ENCODE measurements at regions not wholly inside any gene's neighbourhood (a gene's known extent, or its start where the extent isn't known, plus 50 kb on each side); places are given as distances from the start of the nearest gene placed in this dataset.

- dilution Hi-C loops (cut with HindIII; ENCODE audit: low sequenced_read_pairs, unreplicated experiment) (no loop called here), intact Hi-C loops (cut with micrococcal nuclease) (no loop called here), in situ Hi-C loops (cut with MboI; ENCODE audit: low sequenced_read_pairs) (no loop called here)
- Histone ChIP-seq H3K4ac (ENCODE audit: low read depth, low read length) (no peak overlapping the region), H3K14ac (replicated peaks; ENCODE audit: low read depth, low read length) (no peak overlapping the region), H3K9ac (ENCODE audit: low read depth, low read length) (no peak overlapping the region), H2AFZ (replicated peaks; ENCODE audit: low read length, poor library complexity) (no peak overlapping the region), H4K91ac (ENCODE audit: insufficient read depth, low read depth, low read length) (no peak overlapping the region), H3K36me3 (ENCODE audit: control insufficient read depth, insufficient read depth, low read length) (no peaks in the 10 kb centered on the region), H3K56ac (ENCODE audit: extremely low read depth, insufficient read depth, low read length) (no peak overlapping the region), H3K4me2 (ENCODE audit: low read depth, low read length) (no peak overlapping the region), H3K27ac (ENCODE audit: insufficient read depth, low read length) (no peak overlapping the region), H4K5ac (ENCODE audit: low read depth, low read length) (no peak overlapping the region), H3K23ac (ENCODE audit: low read depth, low read length) (no peak overlapping the region), H3K18ac (ENCODE audit: low read depth, low read length) (no peak overlapping the region), H4K8ac (ENCODE audit: low read depth in 2 of 2, low read length in 2 of 2) (no peak overlapping the region), H3K4me1 (ENCODE audit: control insufficient read depth, insufficient read depth, low read length) (no peaks in the 10 kb centered on the region), H2AK5ac (ENCODE audit: low read depth, low read length) (no peak overlapping the region), H3K79me1 (ENCODE audit: low read depth in 1 of 2, low read length in 2 of 2) (no peaks in the 10 kb centered on the region), H3K9me1 (ENCODE audit: insufficient read depth, low read length) (no peaks in the 10 kb centered on the region), H3K27me3 (ENCODE audit: control insufficient read depth, insufficient read depth, low read length) (no peaks in the 10 kb centered on the region), H3K9me3 (ENCODE audit: control insufficient read depth, insufficient read depth, low read length) (peaks cover 14% of the 10 kb centered on the region), H3K4me3 (ENCODE audit: insufficient read depth, low read depth, low read length) (no peak overlapping the region), H2BK20ac (ENCODE audit: low read depth, low read length) (no peak overlapping the region), H4K20me1 (ENCODE audit: insufficient read depth, low read length) (no peaks in the 10 kb centered on the region), H2BK5ac (ENCODE audit: low read depth, low read length, poor library complexity, severe bottlenecking) (no peak overlapping the region), H2BK120ac (ENCODE audit: low read depth, low read length) (no peak overlapping the region), H2BK15ac (ENCODE audit: low read depth, low read length) (no peak overlapping the region), H2AK9ac (replicated peaks; ENCODE audit: low read depth, low read length, poor library complexity) (no peak overlapping the region)
- DNase-seq: no peak
- POLR2A ChIA-PET (ENCODE audit: unreplicated experiment): no interaction called here
- TF ChIP-seq MAFK (IDR thresholded peaks at IDR 0.05; ENCODE audit: low read depth, low read length): no peak
- no peak for TF ChIP-seq CEBPB (IDR thresholded peaks at IDR 0.05; ENCODE audit: low read depth, low read length)
- TF ChIP-seq RFX5 (IDR thresholded peaks at IDR 0.05; ENCODE audit: low read depth, low read length): no peak
- no peak for TF ChIP-seq RCOR1 (IDR thresholded peaks at IDR 0.05; ENCODE audit: insufficient replicate concordance, low read length)
- TF ChIP-seq, protein P1, sequence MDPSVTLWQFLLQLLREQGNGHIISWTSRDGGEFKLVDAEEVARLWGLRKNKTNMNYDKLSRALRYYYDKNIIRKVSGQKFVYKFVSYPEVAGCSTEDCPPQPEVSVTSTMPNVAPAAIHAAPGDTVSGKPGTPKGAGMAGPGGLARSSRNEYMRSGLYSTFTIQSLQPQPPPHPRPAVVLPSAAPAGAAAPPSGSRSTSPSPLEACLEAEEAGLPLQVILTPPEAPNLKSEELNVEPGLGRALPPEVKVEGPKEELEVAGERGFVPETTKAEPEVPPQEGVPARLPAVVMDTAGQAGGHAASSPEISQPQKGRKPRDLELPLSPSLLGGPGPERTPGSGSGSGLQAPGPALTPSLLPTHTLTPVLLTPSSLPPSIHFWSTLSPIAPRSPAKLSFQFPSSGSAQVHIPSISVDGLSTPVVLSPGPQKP (IDR thresholded peaks at IDR 0.05; ENCODE audit: borderline replicate concordance, low read depth, low read length): no peak
- TF ChIP-seq USF2 (IDR thresholded peaks at IDR 0.05; ENCODE audit: low read depth, low read length): no peak
- no peak for TF ChIP-seq RAD21 (IDR thresholded peaks at IDR 0.05; ENCODE audit: low read length)
- no peak for TF ChIP-seq CHD1 (IDR thresholded peaks at IDR 0.05; ENCODE audit: low read depth, low read length)
- TF ChIP-seq POLR2A (IDR thresholded peaks at IDR 0.05; ENCODE audit: low read depth, low read length): no peak
- TF ChIP-seq MXI1 (IDR thresholded peaks at IDR 0.05; ENCODE audit: borderline replicate concordance, low read depth, low read length): no peak
- no peak for TF ChIP-seq SMC3 (IDR thresholded peaks at IDR 0.05; ENCODE audit: low read depth, low read length)
- no peak for TF ChIP-seq BHLHE40 (IDR thresholded peaks at IDR 0.05; ENCODE audit: low read depth, low read length)
- TF ChIP-seq NFE2L2 (IDR thresholded peaks at IDR 0.05; ENCODE audit: low read depth, low read length): no peak
- TF ChIP-seq MAZ (IDR thresholded peaks at IDR 0.05; ENCODE audit: borderline replicate concordance, low read depth, low read length): no peak
- TF ChIP-seq FOS (IDR thresholded peaks at IDR 0.05; ENCODE audit: low read depth, low read length): no peak
- TF ChIP-seq, protein P2, sequence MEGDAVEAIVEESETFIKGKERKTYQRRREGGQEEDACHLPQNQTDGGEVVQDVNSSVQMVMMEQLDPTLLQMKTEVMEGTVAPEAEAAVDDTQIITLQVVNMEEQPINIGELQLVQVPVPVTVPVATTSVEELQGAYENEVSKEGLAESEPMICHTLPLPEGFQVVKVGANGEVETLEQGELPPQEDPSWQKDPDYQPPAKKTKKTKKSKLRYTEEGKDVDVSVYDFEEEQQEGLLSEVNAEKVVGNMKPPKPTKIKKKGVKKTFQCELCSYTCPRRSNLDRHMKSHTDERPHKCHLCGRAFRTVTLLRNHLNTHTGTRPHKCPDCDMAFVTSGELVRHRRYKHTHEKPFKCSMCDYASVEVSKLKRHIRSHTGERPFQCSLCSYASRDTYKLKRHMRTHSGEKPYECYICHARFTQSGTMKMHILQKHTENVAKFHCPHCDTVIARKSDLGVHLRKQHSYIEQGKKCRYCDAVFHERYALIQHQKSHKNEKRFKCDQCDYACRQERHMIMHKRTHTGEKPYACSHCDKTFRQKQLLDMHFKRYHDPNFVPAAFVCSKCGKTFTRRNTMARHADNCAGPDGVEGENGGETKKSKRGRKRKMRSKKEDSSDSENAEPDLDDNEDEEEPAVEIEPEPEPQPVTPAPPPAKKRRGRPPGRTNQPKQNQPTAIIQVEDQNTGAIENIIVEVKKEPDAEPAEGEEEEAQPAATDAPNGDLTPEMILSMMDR (conservative IDR thresholded peaks at IDR 0.05; ENCODE audit: low read depth, low read length): no peak
- no peak for ATAC-seq (ENCODE audit: low read depth)
- no CpG with 5 or more reads among the region's 4 CpGs for WGBS, 2 experiments (ENCODE audit: extremely low coverage in 2 of 2, insufficient read length in 1 of 2)
- BruUV-seq (replicated peaks): no TSS peak
- CTCF ChIA-PET: no interaction called here
These were observed 923.4 kb downstream of the QKI start for GRCh38 chr6:164337925-164338397.

All from IMR-90 (cell line).